ENCODE measurements at regions not wholly inside any gene's neighbourhood (a gene's known extent, or its start where the extent isn't known, plus 50 kb on each side); places are given as distances from the start of the nearest gene placed in this dataset.

- no peak for TF ChIP-seq GATA3 (IDR thresholded peaks at IDR 0.05; ENCODE audit: low read depth, low read length)
- no peak for TF ChIP-seq GATA2 (IDR thresholded peaks at IDR 0.05; ENCODE audit: low read depth, low read length)
Observed at GRCh38 chr22:49009359-49010063, 818.2 kb downstream of the BRD1 start.

- TF ChIP-seq GATA2 (IDR thresholded peaks at IDR 0.05; ENCODE audit: low read depth, low read length) (no peak), GATA3 (IDR thresholded peaks at IDR 0.05; ENCODE audit: low read depth, low read length) (no peak)
Observed at GRCh38 chr22:49008682-49009235, 818.9 kb downstream of the BRD1 start.

GRCh38 chr22:49007013-49007653, 820.5 kb downstream of the BRD1 start:
- TF ChIP-seq GATA3 (IDR thresholded peaks at IDR 0.05; ENCODE audit: low read depth, low read length) (no peak), GATA2 (IDR thresholded peaks at IDR 0.05; ENCODE audit: low read depth, low read length) (no peak)

- TF ChIP-seq GATA2 (IDR thresholded peaks at IDR 0.05; ENCODE audit: low read depth, low read length): no peak
- TF ChIP-seq GATA3 (IDR thresholded peaks at IDR 0.05; ENCODE audit: low read depth, low read length): no peak
Observed at GRCh38 chr22:49006207-49007012, 821.3 kb downstream of the BRD1 start.

- no peak for TF ChIP-seq GATA2 (IDR thresholded peaks at IDR 0.05; ENCODE audit: low read depth, low read length)
- TF ChIP-seq GATA3 (IDR thresholded peaks at IDR 0.05; ENCODE audit: low read depth, low read length): no peak
Observed at GRCh38 chr22:49005557-49005956, 822.1 kb downstream of the BRD1 start.

- TF ChIP-seq GATA3 (IDR thresholded peaks at IDR 0.05; ENCODE audit: low read depth, low read length): no peak
- TF ChIP-seq GATA2 (IDR thresholded peaks at IDR 0.05; ENCODE audit: low read depth, low read length): no peak
Observed at GRCh38 chr22:49004484-49005399, 822.9 kb downstream of the BRD1 start.

- TF ChIP-seq GATA3 (IDR thresholded peaks at IDR 0.05; ENCODE audit: low read depth, low read length) (no peak), GATA2 (IDR thresholded peaks at IDR 0.05; ENCODE audit: low read depth, low read length) (no peak)
Observed at GRCh38 chr22:48993655-48994054, 834.0 kb downstream of the BRD1 start.

- no peak for TF ChIP-seq GATA3 (IDR thresholded peaks at IDR 0.05; ENCODE audit: low read depth, low read length)
- no peak for TF ChIP-seq GATA2 (IDR thresholded peaks at IDR 0.05; ENCODE audit: low read depth, low read length)
Observed at GRCh38 chr22:48984639-48985038, 843.0 kb downstream of the BRD1 start.

- TF ChIP-seq GATA3 (IDR thresholded peaks at IDR 0.05; ENCODE audit: low read depth, low read length): no peak
- TF ChIP-seq GATA2 (IDR thresholded peaks at IDR 0.05; ENCODE audit: low read depth, low read length): no peak
Observed at GRCh38 chr22:48982321-48982905, 845.3 kb downstream of the BRD1 start.

GRCh38 chr22:48981371-48982061, 846.2 kb downstream of the BRD1 start:
- TF ChIP-seq GATA2 (IDR thresholded peaks at IDR 0.05; ENCODE audit: low read depth, low read length): no peak
- TF ChIP-seq GATA3 (IDR thresholded peaks at IDR 0.05; ENCODE audit: low read depth, low read length): no peak

GRCh38 chr22:48980918-48981317, 846.8 kb downstream of the BRD1 start:
- no peak for TF ChIP-seq GATA2 (IDR thresholded peaks at IDR 0.05; ENCODE audit: low read depth, low read length)
- no peak for TF ChIP-seq GATA3 (IDR thresholded peaks at IDR 0.05; ENCODE audit: low read depth, low read length)

- TF ChIP-seq GATA2 (IDR thresholded peaks at IDR 0.05; ENCODE audit: low read depth, low read length): no peak
Observed at GRCh38 chr22:48980409-48980808, 847.3 kb downstream of the BRD1 start.
